GM18507 (cell line): ENCODE measurements at regions not wholly inside any gene's neighbourhood (a gene's known extent, or its start where the extent isn't known, plus 50 kb on each side); places are given as distances from the start of the nearest gene placed in this dataset.
"Not testable (repeated sequence)": the region's sequence is repeated elsewhere in the genome, so short reads cannot be mapped to it uniquely, and the experiment has no call there.

ENCODE experiments used
- DNase-seq: peaks from one replicate; pipeline ENCODE4 v3.0.0; 2011; ENCODE audit warnings: low read depth; ENCODE audit not compliant: insufficient read length; ENCODE audit errors: extremely low spot score
- FAIRE-seq: peaks from 2 replicates; lab custom pipeline; 2011; peaks lifted over from hg19 to GRCh38; lab: Jason Lieb, UNC

- no peak for DNase-seq
- FAIRE-seq: no peak
Observed at GRCh38 chr4:55248756-55249155, 97.3 kb upstream of the SRD5A3 start.

DNA sequence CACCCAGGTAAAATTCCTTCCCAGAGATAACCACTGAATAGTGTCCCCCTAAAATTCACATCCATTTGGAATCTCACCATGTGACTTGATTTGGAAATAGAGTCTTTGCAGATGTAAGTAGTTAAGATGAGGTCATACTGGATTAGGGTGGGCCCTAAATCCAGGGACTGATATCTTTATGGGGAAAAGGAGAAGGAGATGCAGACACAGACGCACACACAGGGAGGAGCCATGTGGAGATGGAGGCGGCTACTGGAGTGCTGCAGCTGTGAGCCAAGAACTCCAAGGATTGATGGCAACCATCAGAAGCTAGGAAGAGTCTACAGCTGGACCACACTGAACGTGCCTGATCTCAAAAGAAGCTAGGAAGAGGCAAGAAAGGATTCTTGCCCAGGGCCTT lies 96.6 kb upstream of the SRD5A3 start:
- DNase-seq (no peak), FAIRE-seq (no peak)

GRCh38 chr4:55251342-55251741 lies 94.7 kb upstream of the SRD5A3 start:
- FAIRE-seq (no peak), DNase-seq (no peak)

GRCh38 chr4:55251896-55252295 lies 94.1 kb upstream of the SRD5A3 start:
- DNase-seq (no peak), FAIRE-seq (no peak)

GRCh38 chr4:55253948-55254593 lies 92.0 kb upstream of the SRD5A3 start:
- FAIRE-seq: no peak
- no peak for DNase-seq

DNA sequence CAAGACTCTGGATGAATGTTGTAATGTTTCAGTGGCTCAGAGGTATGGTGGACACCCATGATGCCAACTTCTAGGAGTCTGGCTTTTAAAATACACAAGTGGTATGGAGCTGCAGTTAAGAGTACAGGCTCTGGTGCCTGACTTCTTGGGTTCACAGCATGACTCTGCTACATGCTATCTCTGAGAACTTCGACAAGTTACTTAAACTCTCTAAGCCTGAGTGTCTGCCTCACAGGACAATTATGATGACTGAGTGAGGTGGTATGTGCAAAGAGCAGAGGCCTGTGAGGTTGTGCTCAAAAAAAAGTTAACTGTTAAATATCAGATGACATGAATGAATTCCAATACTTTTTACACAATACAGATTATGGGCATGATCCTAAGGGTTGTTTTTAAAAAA lies 90.9 kb upstream of the SRD5A3 start:
- DNase-seq (no peak), FAIRE-seq (no peak)

DNA sequence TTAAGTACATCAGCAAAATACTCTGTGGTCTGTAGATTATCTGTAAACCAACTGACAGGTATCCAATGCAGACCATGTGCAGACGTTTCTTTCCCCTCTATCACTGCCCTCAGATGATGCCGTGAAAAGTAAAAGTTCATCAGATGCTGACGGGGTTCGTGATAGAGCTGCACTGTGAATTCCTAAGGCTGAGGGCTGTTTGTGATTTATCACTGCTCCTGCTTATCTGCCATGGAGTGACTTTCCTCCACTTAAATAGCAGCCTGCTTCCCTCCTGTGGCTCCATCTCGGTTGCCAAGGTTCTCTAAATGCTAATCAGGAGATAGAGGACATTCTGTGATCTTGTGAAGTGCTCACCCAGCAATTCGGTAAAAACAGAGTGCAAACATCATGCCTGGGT lies 89.3 kb upstream of the SRD5A3 start:
- FAIRE-seq (no peak), DNase-seq (no peak)

DNA sequence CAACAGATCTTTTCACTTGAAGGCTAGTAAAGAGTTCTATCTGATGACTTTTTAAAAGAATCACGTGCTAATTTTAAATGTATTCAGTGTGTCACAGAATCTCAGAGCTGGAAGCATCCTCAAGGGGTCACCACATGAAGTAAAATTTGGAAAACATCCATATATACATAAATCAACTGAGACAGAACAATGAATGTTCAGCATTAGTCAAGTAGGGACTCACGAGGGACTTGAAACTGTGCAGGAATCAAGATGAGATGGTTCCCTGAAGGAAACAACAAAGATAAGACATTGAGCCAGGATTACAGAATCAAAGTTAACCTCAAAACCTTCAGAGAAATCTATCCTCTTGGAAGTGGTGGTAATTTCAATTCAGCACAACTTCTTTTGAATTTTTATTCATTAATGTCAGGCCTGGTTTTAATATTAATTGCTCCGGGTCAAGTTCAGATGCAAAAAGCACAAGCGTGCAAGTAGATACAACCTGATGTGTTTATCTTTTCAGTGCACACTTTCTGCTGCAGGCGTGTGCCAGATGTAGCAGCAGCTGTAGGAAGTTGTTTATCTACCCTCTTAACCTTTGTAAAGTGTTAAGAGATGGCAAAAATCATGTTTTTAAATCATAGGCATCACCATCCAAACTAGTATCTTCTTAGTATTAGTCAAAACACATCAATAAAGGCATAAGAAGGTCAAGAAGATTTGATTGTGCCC lies 87.7 kb upstream of the SRD5A3 start:
- FAIRE-seq (no peak), DNase-seq (no peak)

DNA sequence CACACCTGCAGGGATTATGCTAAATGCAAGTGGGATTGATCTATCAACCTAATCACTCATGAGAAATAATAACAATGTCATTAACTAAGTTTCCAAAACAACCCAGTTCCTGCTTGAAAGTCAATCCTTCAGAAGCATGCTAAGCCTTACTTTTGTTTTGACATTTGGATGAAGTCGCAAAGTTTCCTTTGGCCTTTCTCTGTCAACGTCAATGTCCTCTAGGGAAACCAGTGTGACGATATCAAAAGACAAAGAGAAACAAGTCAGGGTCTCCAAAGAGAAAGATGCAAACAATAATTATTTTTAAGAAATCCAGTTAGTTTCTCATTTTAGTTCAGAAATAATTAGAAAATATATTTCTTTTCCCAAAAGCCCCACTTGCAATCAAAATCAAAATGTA lies 86.7 kb upstream of the SRD5A3 start:
- FAIRE-seq: no peak
- DNase-seq: no peak

- FAIRE-seq: no peak
- DNase-seq: no peak
Observed at GRCh38 chr4:55269470-55269869, 76.6 kb upstream of the SRD5A3 start.

DNA sequence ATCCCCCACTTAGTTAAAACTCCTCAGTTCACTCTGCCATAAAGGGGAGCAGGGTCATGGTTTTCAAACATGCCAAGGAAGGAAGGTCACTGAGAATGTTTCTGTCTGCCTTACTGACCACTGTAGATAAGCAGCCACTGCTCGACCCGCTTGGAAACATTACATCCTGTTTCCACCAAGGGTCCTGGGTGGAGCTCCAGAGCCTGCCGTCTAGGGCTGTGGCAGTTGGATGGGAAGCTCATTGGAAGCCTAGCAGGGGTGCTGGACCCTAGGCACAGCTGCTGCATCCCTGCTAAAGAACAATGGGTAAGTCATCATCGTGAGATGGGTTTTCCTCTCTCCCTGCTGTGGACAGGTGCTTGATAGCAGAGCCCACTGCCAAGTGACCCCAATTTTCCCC lies 76.0 kb upstream of the SRD5A3 start:
- DNase-seq (no peak), FAIRE-seq (no peak)

DNA sequence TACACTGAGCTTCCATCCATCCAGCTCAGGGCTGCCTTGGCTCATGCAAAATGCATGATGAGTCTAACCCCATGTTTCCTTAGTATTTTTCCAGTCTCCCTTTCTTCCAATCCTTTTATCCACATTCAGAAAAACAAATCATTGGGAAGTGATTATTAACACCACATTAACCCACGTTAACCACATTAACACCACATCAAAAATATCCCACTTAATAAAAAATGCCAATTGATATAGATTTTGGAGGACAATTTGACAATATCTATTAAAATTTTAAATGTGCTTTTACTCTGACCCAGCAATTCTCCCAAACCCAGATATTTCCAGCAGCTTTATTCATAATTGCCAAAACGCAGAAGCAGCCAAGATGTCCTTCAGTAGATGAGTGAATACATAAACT lies 75.6 kb upstream of the SRD5A3 start:
- no peak for FAIRE-seq
- DNase-seq: no peak

DNA sequence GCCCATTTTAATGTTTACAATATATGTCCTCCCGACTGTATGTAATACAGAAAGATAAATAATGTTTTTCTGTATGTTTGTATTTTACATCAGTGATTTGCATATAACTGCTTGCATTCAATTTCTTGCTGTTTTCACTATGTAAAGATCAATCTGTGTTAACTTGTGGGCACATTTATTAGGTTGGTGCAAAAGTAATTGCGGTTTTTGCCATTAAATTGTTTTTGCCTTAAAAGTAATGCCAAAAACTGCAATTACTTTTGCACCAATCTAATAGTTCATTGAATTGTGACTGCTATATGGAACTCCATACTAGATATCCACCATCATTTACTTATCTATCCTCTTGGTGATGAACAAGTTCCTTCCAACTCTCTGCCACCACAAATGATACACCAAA lies 73.9 kb upstream of the SRD5A3 start:
- DNase-seq (no peak), FAIRE-seq (no peak)

GRCh38 chr4:55272589-55272988 lies 73.5 kb upstream of the SRD5A3 start:
- no peak for FAIRE-seq
- no peak for DNase-seq

DNA sequence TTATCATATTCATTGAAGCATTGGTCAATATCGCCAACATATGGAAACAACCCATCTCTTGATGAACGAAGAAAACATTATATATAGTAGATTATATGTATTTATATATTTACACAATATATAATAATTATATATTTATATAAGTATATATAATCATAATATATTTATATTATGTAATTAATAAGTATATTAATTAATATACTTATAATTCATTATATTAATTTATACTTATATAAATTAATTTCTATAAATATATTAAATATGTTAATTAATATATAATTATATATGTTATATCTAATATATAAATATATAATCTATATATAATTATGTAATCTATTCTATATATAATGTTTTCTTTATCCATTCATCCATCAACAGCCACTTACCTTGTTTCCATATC lies 69.0 kb upstream of the SRD5A3 start:
- DNase-seq (no peak), FAIRE-seq (no peak)

- DNase-seq (no peak), FAIRE-seq (no peak)
Observed at GRCh38 chr4:55278316-55278715, 67.7 kb upstream of the SRD5A3 start.

DNA sequence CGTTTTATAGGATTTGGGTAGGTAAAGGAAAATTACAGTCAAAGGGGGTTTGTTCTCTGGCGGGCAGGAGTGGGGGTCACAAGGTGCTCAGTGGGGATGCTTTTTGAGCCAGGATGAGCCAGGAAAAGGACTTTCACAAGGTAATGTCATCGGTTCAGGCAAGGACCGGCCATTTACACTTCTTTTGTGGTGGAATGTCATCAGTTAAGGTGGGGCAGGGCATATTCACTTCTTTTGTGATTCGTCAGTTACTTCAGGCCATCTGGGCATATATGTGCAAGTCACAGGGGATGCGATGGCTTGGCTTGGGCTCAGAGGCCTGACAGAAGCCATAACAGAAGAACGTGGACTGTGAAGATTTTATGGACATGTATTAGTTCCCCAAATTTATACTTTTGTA lies 65.6 kb upstream of the SRD5A3 start:
- FAIRE-seq, DNase-seq: not testable (repeated sequence)

- not testable (repeated sequence) for FAIRE-seq, DNase-seq
Observed at GRCh38 chr4:55281118-55281683, 64.8 kb upstream of the SRD5A3 start.

- DNase-seq (no peak), FAIRE-seq (no peak)
Observed at GRCh38 chr4:55284331-55284730, 61.7 kb upstream of the SRD5A3 start.

DNA sequence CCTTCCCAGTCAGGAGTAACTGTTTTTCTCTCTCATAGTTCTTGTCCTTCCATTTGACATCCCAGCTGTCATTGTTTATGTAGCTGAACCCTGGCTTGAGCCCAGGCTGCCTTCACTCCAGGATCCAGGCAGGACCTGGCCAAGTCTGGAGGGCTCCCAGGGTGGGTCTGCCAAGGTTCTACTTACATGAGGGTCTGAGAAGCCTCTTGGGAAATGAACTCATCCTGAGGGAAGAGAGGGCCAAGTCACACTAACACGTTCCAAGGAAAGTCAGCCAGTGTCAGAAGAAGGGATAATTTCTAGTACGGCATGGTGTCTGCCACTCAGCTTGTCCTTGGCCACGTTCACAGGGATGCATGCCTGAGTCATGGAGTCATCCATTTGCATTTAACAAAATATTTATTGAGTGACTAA lies 54.8 kb upstream of the SRD5A3 start:
- FAIRE-seq (no peak), DNase-seq (no peak)

DNA sequence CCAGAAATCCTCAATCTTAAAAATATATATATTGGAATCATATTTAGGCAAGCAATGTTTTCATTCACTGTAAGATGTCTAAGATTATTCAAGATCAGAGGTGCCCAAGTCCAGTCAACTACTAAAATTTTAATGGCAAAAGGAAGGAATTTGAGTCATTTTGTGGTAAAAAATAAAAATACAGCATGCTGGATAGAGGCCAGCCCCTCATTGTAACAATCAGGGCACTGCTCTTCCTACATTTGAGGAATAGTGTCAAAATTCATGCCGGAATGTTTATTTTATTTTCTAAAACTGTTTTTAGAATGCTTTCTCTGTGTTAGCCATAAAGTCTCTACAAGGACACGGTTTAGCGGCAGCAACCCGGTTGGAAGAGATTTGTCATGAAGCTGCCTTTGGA lies 49.9 kb upstream of the SRD5A3 start:
- no peak for FAIRE-seq
- no peak for DNase-seq
